Colonic mucosa (tissue), 4 donors: ENCODE measurements at regions not wholly inside any gene's neighbourhood (a gene's known extent, or its start where the extent isn't known, plus 50 kb on each side); places are given as distances from the start of the nearest gene placed in this dataset.

Source experiments
- DNase-seq: peaks from one replicate; pipeline ENCODE4 v3.0.0-alpha.2; 2020
- H3K27ac ChIP-seq: fragments of 200-600 bp; one replicate; pipeline ENCODE4 v1.8.0; 2021
- H3K27me3 ChIP-seq: fragments of 200-600 bp; one replicate; pipeline ENCODE4 v1.8.0; 2021
- H3K36me3 ChIP-seq: fragments of 200-600 bp; one replicate; pipeline ENCODE4 v1.8.0; 2021
- H3K4me1 ChIP-seq: fragments of 200-600 bp; one replicate; pipeline ENCODE4 v1.8.0; 2021; ENCODE audit warnings: mild to moderate bottlenecking
- H3K4me3 ChIP-seq: fragments of 200-600 bp; one replicate; pipeline ENCODE4 v1.8.0; 2021
- H3K9ac ChIP-seq, 2 donors: one replicate each; pipeline ENCODE4 v1.7.0; 2013; ENCODE audit warnings: control low read depth in 2 of 2, low read depth in 2 of 2, low read length in 2 of 2
- H3K9me3 ChIP-seq: fragments of 200-600 bp; one replicate; pipeline ENCODE4 v1.8.0; 2021
- intact Hi-C: fragments of 100-400 bp; cut with DNase I; formaldehyde crosslinking; loops from one replicate; pipeline ENCODE4 v1.14.1; 2022
- TF ChIP-seq, protein P1 (sequence below): fragments of 200-600 bp; IDR thresholded peaks from one replicate; pipeline ENCODE4 v1.8.0; 2022; ENCODE audit warnings: antibody characterized with exemption, mild to moderate bottlenecking
- donor health status: healthy.
- donor health status: DM: no; HTN: no; CAD: no.
- donor health status: DM: no; HTN: no; CAD: no.

DNA sequence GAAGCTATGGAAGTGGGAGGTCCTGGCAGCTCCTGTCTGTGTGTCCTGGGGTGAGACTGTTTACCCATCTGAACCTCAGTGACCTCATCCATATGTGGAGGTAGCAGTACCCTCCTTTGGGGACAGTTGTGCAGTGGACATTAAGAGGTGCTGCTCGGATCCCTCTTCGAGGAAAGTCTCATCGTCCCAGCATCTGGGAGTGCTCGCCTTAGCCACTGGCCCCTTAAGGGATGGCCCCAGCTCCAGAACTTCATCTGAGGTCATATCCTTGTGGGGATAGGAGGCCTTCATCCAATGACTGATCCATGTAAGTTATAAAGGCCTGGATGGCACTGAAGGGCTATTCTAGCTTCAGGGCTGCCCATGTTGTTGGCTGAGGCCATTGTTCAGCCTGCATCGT lies 538.1 kb downstream of the MIAT start:
- no peak overlapping the region for H3K9ac ChIP-seq
- intact Hi-C loops = no loop called here
- H3K36me3 ChIP-seq = no peaks in the 10 kb centered on the region
- H3K27me3 ChIP-seq = no peaks in the 10 kb centered on the region
- DNase-seq = no peak
- no peak overlapping the region for H3K4me3 ChIP-seq
- no peaks in the 10 kb centered on the region for H3K9me3 ChIP-seq
- no peaks in the 10 kb centered on the region for H3K4me1 ChIP-seq
- H3K27ac ChIP-seq = no peak overlapping the region
- TF ChIP-seq, protein P1, sequence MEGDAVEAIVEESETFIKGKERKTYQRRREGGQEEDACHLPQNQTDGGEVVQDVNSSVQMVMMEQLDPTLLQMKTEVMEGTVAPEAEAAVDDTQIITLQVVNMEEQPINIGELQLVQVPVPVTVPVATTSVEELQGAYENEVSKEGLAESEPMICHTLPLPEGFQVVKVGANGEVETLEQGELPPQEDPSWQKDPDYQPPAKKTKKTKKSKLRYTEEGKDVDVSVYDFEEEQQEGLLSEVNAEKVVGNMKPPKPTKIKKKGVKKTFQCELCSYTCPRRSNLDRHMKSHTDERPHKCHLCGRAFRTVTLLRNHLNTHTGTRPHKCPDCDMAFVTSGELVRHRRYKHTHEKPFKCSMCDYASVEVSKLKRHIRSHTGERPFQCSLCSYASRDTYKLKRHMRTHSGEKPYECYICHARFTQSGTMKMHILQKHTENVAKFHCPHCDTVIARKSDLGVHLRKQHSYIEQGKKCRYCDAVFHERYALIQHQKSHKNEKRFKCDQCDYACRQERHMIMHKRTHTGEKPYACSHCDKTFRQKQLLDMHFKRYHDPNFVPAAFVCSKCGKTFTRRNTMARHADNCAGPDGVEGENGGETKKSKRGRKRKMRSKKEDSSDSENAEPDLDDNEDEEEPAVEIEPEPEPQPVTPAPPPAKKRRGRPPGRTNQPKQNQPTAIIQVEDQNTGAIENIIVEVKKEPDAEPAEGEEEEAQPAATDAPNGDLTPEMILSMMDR = no peak

DNA sequence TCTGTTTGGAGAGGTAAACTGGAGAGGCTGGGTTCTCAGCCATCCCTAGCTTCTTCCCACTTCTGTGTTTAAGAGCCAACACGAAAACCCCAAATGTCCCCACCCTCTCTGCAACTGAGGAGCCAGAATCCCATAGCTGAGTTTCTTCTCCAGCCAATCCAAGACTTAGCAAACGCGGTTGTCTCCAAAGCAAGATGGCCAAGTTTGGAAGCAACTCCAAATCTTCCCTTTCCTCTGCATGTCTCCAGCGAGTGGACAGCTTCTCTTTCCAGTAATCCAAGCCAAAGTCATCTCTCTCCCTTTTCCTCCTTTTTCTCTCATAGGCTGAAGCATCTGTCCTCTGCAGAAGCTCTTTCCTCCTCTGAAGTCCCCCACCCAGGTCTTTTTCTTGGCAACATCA lies 539.2 kb downstream of the MIAT start:
- intact Hi-C loops = no loop called here
- DNase-seq = no peak
- no peaks in the 10 kb centered on the region for H3K27me3 ChIP-seq
- TF ChIP-seq, protein P1 = no peak
- H3K9ac ChIP-seq = no peak overlapping the region
- no peaks in the 10 kb centered on the region for H3K4me1 ChIP-seq
- H3K4me3 ChIP-seq = no peak overlapping the region
- H3K9me3 ChIP-seq = no peaks in the 10 kb centered on the region
- H3K36me3 ChIP-seq = no peaks in the 10 kb centered on the region
- H3K27ac ChIP-seq = no peak overlapping the region

DNA sequence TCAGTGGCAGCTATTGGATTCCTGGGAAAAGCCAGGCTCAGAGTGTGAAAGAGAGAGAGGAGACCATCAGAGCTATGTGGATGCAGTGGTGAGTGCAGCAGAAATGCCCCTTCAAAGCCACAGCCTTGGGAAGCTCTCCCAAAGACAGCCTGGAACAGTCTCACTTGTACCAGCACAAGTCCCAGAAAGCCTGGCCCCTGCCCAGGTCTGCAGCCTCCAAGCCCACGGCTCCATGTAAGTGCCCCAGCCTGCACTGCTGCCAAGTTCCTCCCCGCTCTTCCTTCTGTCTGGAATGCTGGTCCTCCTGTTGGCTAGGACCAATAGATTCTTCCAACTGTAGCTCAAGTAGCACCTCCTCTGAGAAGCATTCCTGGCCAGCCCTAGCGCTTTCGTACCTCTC lies 539.7 kb downstream of the MIAT start:
- no peak for DNase-seq
- Histone ChIP-seq H3K36me3 (no peaks in the 10 kb centered on the region), H3K4me1 (no peaks in the 10 kb centered on the region), H3K9me3 (no peaks in the 10 kb centered on the region), H3K27me3 (no peaks in the 10 kb centered on the region), H3K27ac (no peak overlapping the region), H3K9ac (no peak overlapping the region), H3K4me3 (no peak overlapping the region)
- intact Hi-C loops = no loop called here
- TF ChIP-seq, protein P1 = no peak

- DNase-seq = no peak
Observed at GRCh38 chr22:27197618-27198017, 540.2 kb downstream of the MIAT start.

DNA sequence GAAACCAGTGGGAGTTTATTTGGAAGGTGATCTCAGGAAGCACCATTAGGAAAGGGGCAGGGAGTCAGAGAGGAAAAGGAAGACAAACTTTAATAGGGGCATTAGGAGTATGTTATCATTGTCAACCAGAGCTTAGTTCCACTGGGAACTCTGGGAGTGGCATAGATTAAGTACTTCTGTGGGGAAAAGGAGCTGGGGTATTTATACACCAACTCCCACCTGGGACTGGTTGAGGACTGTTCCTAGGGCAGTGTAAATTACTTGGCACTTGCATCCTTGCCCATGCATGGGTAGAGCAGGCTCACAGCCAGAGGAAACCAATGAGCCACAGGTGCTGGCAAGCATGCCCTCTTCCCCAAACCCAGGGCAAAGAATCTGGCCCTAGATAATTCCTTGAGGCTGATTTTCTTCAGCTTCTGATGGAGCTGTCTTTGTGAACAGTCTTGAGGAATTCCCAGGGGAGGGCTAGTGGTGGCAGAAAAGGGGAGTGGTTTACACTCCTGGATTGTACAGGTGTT lies 541.2 kb downstream of the MIAT start:
- H3K9ac ChIP-seq = no peak overlapping the region
- no peaks in the 10 kb centered on the region for H3K36me3 ChIP-seq
- intact Hi-C loops = no loop called here
- no peaks in the 10 kb centered on the region for H3K4me1 ChIP-seq
- H3K9me3 ChIP-seq = no peaks in the 10 kb centered on the region
- no peak for DNase-seq
- H3K27ac ChIP-seq = no peak overlapping the region
- no peaks in the 10 kb centered on the region for H3K27me3 ChIP-seq
- H3K4me3 ChIP-seq = no peak overlapping the region
- TF ChIP-seq, protein P1 = no peak

More at GRCh38 chr22:27197618-27198017, 540.2 kb downstream of the MIAT start:
- Histone ChIP-seq H3K4me1 (no peaks in the 10 kb centered on the region), H3K36me3 (no peaks in the 10 kb centered on the region), H3K9ac (no peak overlapping the region), H3K27ac (no peak overlapping the region), H3K27me3 (no peaks in the 10 kb centered on the region), H3K4me3 (no peak overlapping the region), H3K9me3 (no peaks in the 10 kb centered on the region)
- TF ChIP-seq, protein P1 = no peak
- intact Hi-C loops = no loop called here
